Activated T-cell treated with anti-CD3 and anti-CD28 coated beads for 48 hours (primary cell): ENCODE measurements at regions not wholly inside any gene's neighbourhood (a gene's known extent, or its start where the extent isn't known, plus 50 kb on each side); places are given as distances from the start of the nearest gene placed in this dataset.
"Not testable (repeated sequence)": the region's sequence is repeated elsewhere in the genome, so short reads cannot be mapped to it uniquely, and the experiment has no call there.

Experiments used
- DNase-seq: peaks from one replicate; pipeline ENCODE4 v3.0.0-alpha.2; 2020; ENCODE audit warnings: low read depth

GRCh38 chr12:115811045-115811444 is 466.4 kb downstream of the MED13L start:
- no peak for DNase-seq

- DNase-seq = no peak
Measured at GRCh38 chr12:115810122-115810901, 467.2 kb downstream of the MED13L start.

GRCh38 chr12:115806000-115806399 is 471.5 kb downstream of the MED13L start:
- DNase-seq = no peak

GRCh38 chr12:115802767-115803166 is 474.7 kb downstream of the MED13L start:
- DNase-seq = no peak

GRCh38 chr12:115801871-115802270 is 475.6 kb downstream of the MED13L start:
- no peak for DNase-seq

GRCh38 chr12:115799610-115800009 is 477.9 kb downstream of the MED13L start:
- DNase-seq = no peak

- no peak for DNase-seq
Measured at GRCh38 chr12:115798309-115798917, 479.1 kb downstream of the MED13L start.

- no peak for DNase-seq
Measured at GRCh38 chr12:115794659-115795081, 482.8 kb downstream of the MED13L start.

GRCh38 chr12:115791331-115791730 is 486.2 kb downstream of the MED13L start:
- no peak for DNase-seq

- DNase-seq = no peak
Measured at GRCh38 chr12:115790526-115790925, 487.0 kb downstream of the MED13L start.

GRCh38 chr12:115786490-115786889 is 491.0 kb downstream of the MED13L start:
- DNase-seq = not testable (repeated sequence)

- no peak for DNase-seq
Measured at GRCh38 chr12:115785548-115785947, 491.9 kb downstream of the MED13L start.

- DNase-seq = no peak
Measured at GRCh38 chr12:115776399-115776798, 501.1 kb downstream of the MED13L start.

GRCh38 chr12:115774148-115774895 is 503.2 kb downstream of the MED13L start:
- no peak for DNase-seq

- no peak for DNase-seq
Measured at GRCh38 chr12:115771601-115772000, 505.9 kb downstream of the MED13L start.

- no peak for DNase-seq
Measured at GRCh38 chr12:115771065-115771464, 506.4 kb downstream of the MED13L start.

GRCh38 chr12:115770643-115771042 is 506.9 kb downstream of the MED13L start:
- DNase-seq = no peak

- no peak for DNase-seq
Measured at GRCh38 chr12:115767916-115768315, 509.6 kb downstream of the MED13L start.

- no peak for DNase-seq
Measured at GRCh38 chr12:115763982-115764621, 513.4 kb downstream of the MED13L start.

GRCh38 chr12:115763376-115763775 is 514.1 kb downstream of the MED13L start:
- DNase-seq = no peak

GRCh38 chr12:115762936-115763335 is 514.6 kb downstream of the MED13L start:
- no peak for DNase-seq

GRCh38 chr12:115761784-115762183 is 515.7 kb downstream of the MED13L start:
- DNase-seq = no peak
